ENCODE measurements at regions not wholly inside any gene's neighbourhood (a gene's known extent, or its start where the extent isn't known, plus 50 kb on each side); places are given as distances from the start of the nearest gene placed in this dataset.

DNA sequence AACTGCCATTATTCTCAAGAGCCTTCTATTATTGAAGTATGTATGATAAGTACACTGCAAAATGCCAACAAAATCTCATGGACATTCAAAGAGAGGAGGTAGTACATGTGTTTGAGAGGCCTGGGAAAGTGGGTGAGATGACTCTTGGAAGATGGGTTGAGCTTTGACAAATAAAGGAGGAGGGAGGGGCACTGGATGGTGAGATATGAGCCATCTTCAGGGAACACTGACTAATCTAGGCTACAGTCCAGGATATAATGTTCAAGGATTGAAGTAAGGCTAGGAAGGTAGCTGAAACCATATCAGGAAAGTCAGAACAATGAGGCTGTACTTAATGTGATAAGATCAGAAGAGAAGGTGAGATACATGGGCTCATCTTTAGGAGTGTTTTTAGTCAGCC lies 559.7 kb downstream of the ZEB2 start:
- Mint-ChIP-seq H3K27ac (ENCODE audit: unreplicated experiment) (no peak overlapping the region), H3K9me3 (ENCODE audit: unreplicated experiment) (no peaks in the 10 kb centered on the region), H3K4me3 (ENCODE audit: unreplicated experiment) (no peak overlapping the region), H3K4me1 (ENCODE audit: unreplicated experiment) (peaks cover 3% of the 10 kb centered on the region), H3K36me3 (ENCODE audit: low read depth, unreplicated experiment) (no peaks in the 10 kb centered on the region), H3K27me3 (ENCODE audit: unreplicated experiment) (peaks cover 2% of the 10 kb centered on the region)
- TF ChIP-seq, protein P1, sequence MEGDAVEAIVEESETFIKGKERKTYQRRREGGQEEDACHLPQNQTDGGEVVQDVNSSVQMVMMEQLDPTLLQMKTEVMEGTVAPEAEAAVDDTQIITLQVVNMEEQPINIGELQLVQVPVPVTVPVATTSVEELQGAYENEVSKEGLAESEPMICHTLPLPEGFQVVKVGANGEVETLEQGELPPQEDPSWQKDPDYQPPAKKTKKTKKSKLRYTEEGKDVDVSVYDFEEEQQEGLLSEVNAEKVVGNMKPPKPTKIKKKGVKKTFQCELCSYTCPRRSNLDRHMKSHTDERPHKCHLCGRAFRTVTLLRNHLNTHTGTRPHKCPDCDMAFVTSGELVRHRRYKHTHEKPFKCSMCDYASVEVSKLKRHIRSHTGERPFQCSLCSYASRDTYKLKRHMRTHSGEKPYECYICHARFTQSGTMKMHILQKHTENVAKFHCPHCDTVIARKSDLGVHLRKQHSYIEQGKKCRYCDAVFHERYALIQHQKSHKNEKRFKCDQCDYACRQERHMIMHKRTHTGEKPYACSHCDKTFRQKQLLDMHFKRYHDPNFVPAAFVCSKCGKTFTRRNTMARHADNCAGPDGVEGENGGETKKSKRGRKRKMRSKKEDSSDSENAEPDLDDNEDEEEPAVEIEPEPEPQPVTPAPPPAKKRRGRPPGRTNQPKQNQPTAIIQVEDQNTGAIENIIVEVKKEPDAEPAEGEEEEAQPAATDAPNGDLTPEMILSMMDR (IDR thresholded peaks at IDR 0.05; ENCODE audit: unreplicated experiment) = no peak
- DNase-seq (ENCODE audit: low spot score) = no peak

- TF ChIP-seq, protein P1 (IDR thresholded peaks at IDR 0.05; ENCODE audit: unreplicated experiment) = no peak
- Mint-ChIP-seq H3K4me1 (ENCODE audit: unreplicated experiment) (peaks cover 3% of the 10 kb centered on the region), H3K27ac (ENCODE audit: unreplicated experiment) (no peak overlapping the region), H3K4me3 (ENCODE audit: unreplicated experiment) (no peak overlapping the region), H3K36me3 (ENCODE audit: low read depth, unreplicated experiment) (no peaks in the 10 kb centered on the region), H3K9me3 (ENCODE audit: unreplicated experiment) (no peaks in the 10 kb centered on the region), H3K27me3 (ENCODE audit: unreplicated experiment) (peaks cover 2% of the 10 kb centered on the region)
- DNase-seq (ENCODE audit: low spot score) = no peak
These were observed 562.6 kb downstream of the ZEB2 start for GRCh38 chr2:143957321-143957720.

DNA sequence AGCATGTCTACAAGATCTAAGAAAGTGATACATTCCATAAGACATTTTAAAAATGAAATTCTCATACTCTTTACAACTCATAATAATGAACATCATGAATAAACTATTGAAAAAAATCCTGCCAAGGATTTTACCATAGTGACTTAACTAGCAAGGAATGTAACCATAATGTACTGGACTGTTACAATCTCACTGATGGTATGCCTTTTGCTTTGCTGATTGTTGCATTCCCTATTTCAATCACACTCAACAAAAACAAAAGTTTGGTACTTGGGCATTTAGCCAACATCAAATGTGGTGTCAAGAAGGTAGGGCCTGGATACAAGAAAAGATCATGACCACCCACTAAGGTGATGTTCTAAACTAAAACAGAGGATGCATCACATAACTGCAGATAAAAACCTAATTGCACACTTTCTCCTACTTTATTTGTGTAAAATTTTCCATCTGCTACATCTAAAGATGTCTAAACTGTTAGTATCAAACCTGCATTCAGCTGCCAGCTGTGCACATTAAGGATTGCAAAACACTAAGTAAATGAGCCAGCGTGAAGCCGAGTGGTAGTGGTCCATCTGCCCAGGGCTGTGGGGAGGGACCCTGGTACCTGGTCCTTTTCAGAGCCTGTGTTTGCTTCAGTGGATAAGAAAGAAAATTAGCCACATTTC lies 564.4 kb downstream of the ZEB2 start:
- Mint-ChIP-seq H3K9me3 (ENCODE audit: unreplicated experiment) (no peaks in the 10 kb centered on the region), H3K4me3 (ENCODE audit: unreplicated experiment) (no peak overlapping the region), H3K27ac (ENCODE audit: unreplicated experiment) (no peak overlapping the region), H3K36me3 (ENCODE audit: low read depth, unreplicated experiment) (no peaks in the 10 kb centered on the region), H3K4me1 (ENCODE audit: unreplicated experiment) (no peaks in the 10 kb centered on the region), H3K27me3 (ENCODE audit: unreplicated experiment) (peaks cover 2% of the 10 kb centered on the region)
- TF ChIP-seq, protein P1 (IDR thresholded peaks at IDR 0.05; ENCODE audit: unreplicated experiment) = no peak
- no peak for DNase-seq (ENCODE audit: low spot score)

- H3K36me3 Mint-ChIP-seq (ENCODE audit: low read depth, unreplicated experiment) = no peaks in the 10 kb centered on the region
- H3K9me3 Mint-ChIP-seq (ENCODE audit: unreplicated experiment) = no peaks in the 10 kb centered on the region
- H3K4me3 Mint-ChIP-seq (ENCODE audit: unreplicated experiment) = no peak overlapping the region
- no peaks in the 10 kb centered on the region for H3K4me1 Mint-ChIP-seq (ENCODE audit: unreplicated experiment)
- no peak for DNase-seq (ENCODE audit: low spot score)
- no peak overlapping the region for H3K27ac Mint-ChIP-seq (ENCODE audit: unreplicated experiment)
- H3K27me3 Mint-ChIP-seq (ENCODE audit: unreplicated experiment) = peaks cover 2% of the 10 kb centered on the region
- TF ChIP-seq, protein P1 (IDR thresholded peaks at IDR 0.05; ENCODE audit: unreplicated experiment) = no peak
These were observed 565.1 kb downstream of the ZEB2 start for GRCh38 chr2:143954844-143955243.

DNA sequence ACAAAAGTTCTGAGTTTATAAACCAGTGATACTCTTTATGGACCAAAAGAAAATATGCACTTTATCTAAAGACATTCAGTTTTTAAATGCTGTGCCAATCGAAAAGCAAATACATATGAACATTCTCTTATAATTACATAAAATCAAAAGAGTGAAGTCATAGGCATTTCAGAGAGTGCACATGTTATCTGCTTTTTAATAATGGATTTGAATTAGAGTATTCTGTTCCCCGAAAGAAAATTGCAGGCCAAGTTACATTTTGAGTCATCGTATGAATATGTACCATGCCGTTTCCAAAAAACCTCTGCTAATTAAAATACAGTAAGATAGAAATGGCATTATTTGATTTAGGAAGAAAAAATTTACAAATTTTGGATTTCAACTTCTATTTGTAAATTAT lies 565.7 kb downstream of the ZEB2 start:
- Mint-ChIP-seq H3K27ac (ENCODE audit: unreplicated experiment) (no peak overlapping the region), H3K4me1 (ENCODE audit: unreplicated experiment) (no peaks in the 10 kb centered on the region), H3K36me3 (ENCODE audit: low read depth, unreplicated experiment) (no peaks in the 10 kb centered on the region), H3K4me3 (ENCODE audit: unreplicated experiment) (no peak overlapping the region), H3K9me3 (ENCODE audit: unreplicated experiment) (no peaks in the 10 kb centered on the region), H3K27me3 (ENCODE audit: unreplicated experiment) (peaks cover 2% of the 10 kb centered on the region)
- DNase-seq (ENCODE audit: low spot score) = no peak
- TF ChIP-seq, protein P1 (IDR thresholded peaks at IDR 0.05; ENCODE audit: unreplicated experiment) = no peak
